H1 (cell line): ENCODE measurements at regions not wholly inside any gene's neighbourhood (a gene's known extent, or its start where the extent isn't known, plus 50 kb on each side); places are given as distances from the start of the nearest gene placed in this dataset.

Experiments
- CTCF ChIA-PET: fragments of 300-600 bp; sonication (Branson Sonifier 250); formaldehyde crosslinking; loops from one replicate; lab custom pipeline; 2021; ENCODE audit not compliant: partially characterized antibody; lab: Charles Lee
- POLR2A ChIA-PET: fragments of 300-600 bp; sonication (Branson Sonifier 250); formaldehyde crosslinking; loops from one replicate; lab custom pipeline; 2021; ENCODE audit warnings: inconsistent platforms; ENCODE audit not compliant: partially characterized antibody; lab: Charles Lee
- DNase-seq, 2 experiments: peaks; one replicate each; pipeline versions ENCODE4 v3.0.0 to v3.0.0-alpha.2; 2010 to 2022; ENCODE audit warnings: low spot score in 2 of 2, low read depth in 1 of 2, mixed read lengths in 1 of 2
- FAIRE-seq: peaks from 2 replicates; lab custom pipeline; 2011; peaks lifted over from hg19 to GRCh38; lab: Jason Lieb, UNC
- H2AFZ ChIP-seq: 2 replicates; pipeline ENCODE4 v1.8.1; 2012; ENCODE audit warnings: low read length, inconsistent platforms
- H2AK5ac ChIP-seq: 2 replicates; pipeline ENCODE4 v1.6.1; 2013; ENCODE audit warnings: low read depth, low read length
- H2BK120ac ChIP-seq: replicated peaks from 2 replicates; pipeline ENCODE3; 2013; ENCODE audit warnings: low read depth, low read length, inconsistent platforms
- H2BK12ac ChIP-seq: 2 replicates; pipeline ENCODE4 v1.6.1; 2013; ENCODE audit warnings: low read depth, low read length
- H2BK15ac ChIP-seq: 2 replicates; pipeline ENCODE4 v1.6.1; 2013; ENCODE audit warnings: low read length
- H2BK20ac ChIP-seq: 2 replicates; pipeline ENCODE4 v1.6.1; 2013; ENCODE audit warnings: low read length
- H2BK5ac ChIP-seq: 2 replicates; pipeline ENCODE4 v1.6.1; 2013; ENCODE audit warnings: low read depth, low read length
- H3K14ac ChIP-seq: 2 replicates; pipeline ENCODE4 v1.6.1; 2013; ENCODE audit warnings: inconsistent platforms; ENCODE audit not compliant: insufficient read length
- H3K18ac ChIP-seq: 2 replicates; pipeline ENCODE4 v1.6.1; 2013; ENCODE audit warnings: low read length; ENCODE audit errors: extremely low read depth
- H3K23ac ChIP-seq: 2 replicates; pipeline ENCODE4 v1.6.1; 2013; ENCODE audit warnings: inconsistent platforms; ENCODE audit not compliant: insufficient read length
- H3K23me2 ChIP-seq: 2 replicates; pipeline ENCODE4 v1.6.1; 2013; ENCODE audit warnings: low read depth, low read length
- H3K27ac ChIP-seq: 2 replicates; pipeline ENCODE4 v1.6.1; 2011; ENCODE audit warnings: low read depth, low read length, inconsistent platforms
- H3K27me3 ChIP-seq, 4 experiments: replicated peaks in 1 of 4; 1 replicate in 1 of 4; 2 replicates in 3 of 4; pipeline versions ENCODE4 v1.6.1 to v1.8.1; 2011 to 2013; ENCODE audit warnings: low read length in 3 of 4, mild to moderate bottlenecking in 3 of 4, inconsistent platforms in 2 of 4, mixed read lengths in 2 of 4, moderate library complexity in 1 of 4; ENCODE audit not compliant: control insufficient read depth in 3 of 4, insufficient read depth in 3 of 4; ENCODE audit errors: extremely low read depth in 1 of 4
- H3K36me3 ChIP-seq, 4 experiments: 2 replicates each; pipeline versions ENCODE4 v1.6.1 to v1.8.1; 2011 to 2013; ENCODE audit warnings: mild to moderate bottlenecking in 4 of 4, low read length in 3 of 4, moderate library complexity in 2 of 4, control low read depth in 1 of 4, inconsistent platforms in 1 of 4; ENCODE audit not compliant: insufficient read depth in 4 of 4, control insufficient read depth in 2 of 4
- H3K4ac ChIP-seq: replicated peaks from 2 replicates; pipeline ENCODE3; 2013; ENCODE audit warnings: low read length, low read depth, mixed read lengths, inconsistent platforms; ENCODE audit not compliant: insufficient read length
- H3K4me1 ChIP-seq, 4 experiments: replicated peaks in 1 of 4; 1 replicate in 1 of 4; 2 replicates in 3 of 4; pipeline versions ENCODE4 v1.6.1 to v1.8.1; 2011 to 2013; ENCODE audit warnings: low read length in 3 of 4, inconsistent platforms in 2 of 4, mixed read lengths in 1 of 4; ENCODE audit not compliant: insufficient read depth in 4 of 4, control insufficient read depth in 3 of 4
- H3K4me2 ChIP-seq, 2 experiments: 2 replicates each; pipeline versions ENCODE4 v1.6.1 to v1.8.1; 2011 to 2013; ENCODE audit warnings: low read depth in 2 of 2, low read length in 2 of 2, control low read depth in 1 of 2, inconsistent platforms in 1 of 2, mild to moderate bottlenecking in 1 of 2; ENCODE audit not compliant: insufficient read depth in 1 of 2
- H3K4me3 ChIP-seq, 4 experiments: fragments of 200-600, 300-600 bp in 1 of 4; sonication (generic), shearing (Covaris generic), sonication (Bioruptor Twin) in 1 of 4; 2 replicates each; pipeline versions ENCODE4 v1.5.1 to v1.8.1; 2011 to 2016; ENCODE audit warnings: low read length in 4 of 4, low read depth in 3 of 4, control low read depth in 2 of 4, inconsistent platforms in 2 of 4, mild to moderate bottlenecking in 2 of 4, mixed read lengths in 1 of 4, moderate library complexity in 1 of 4; ENCODE audit not compliant: insufficient read depth in 2 of 4; ENCODE audit errors: extremely low read depth in 1 of 4
- H3K56ac ChIP-seq: replicated peaks from 2 replicates; pipeline ENCODE3; 2013; ENCODE audit warnings: low read depth, mild to moderate bottlenecking, mixed read lengths, low read length, inconsistent platforms; ENCODE audit not compliant: insufficient read length
- H3K79me1 ChIP-seq: 2 replicates; pipeline ENCODE4 v1.6.1; 2013; ENCODE audit warnings: low read depth, low read length, control low read depth
- H3K79me2 ChIP-seq, 2 experiments: 2 replicates each; pipeline versions ENCODE4 v1.6.1 to v1.8.1; 2012 to 2013; ENCODE audit warnings: low read length in 2 of 2, mild to moderate bottlenecking in 2 of 2, inconsistent platforms in 1 of 2; ENCODE audit not compliant: insufficient read depth in 2 of 2, control insufficient read depth in 1 of 2
- H3K9ac ChIP-seq, 4 experiments: replicated peaks in 1 of 4; 1 replicate in 1 of 4; 2 replicates in 3 of 4; pipeline versions ENCODE4 v1.6.1 to v1.8.1; 2011 to 2013; ENCODE audit warnings: low read depth in 3 of 4, low read length in 3 of 4, control low read depth in 2 of 4, mild to moderate bottlenecking in 2 of 4, moderate library complexity in 2 of 4, inconsistent platforms in 1 of 4; ENCODE audit errors: extremely low read depth in 1 of 4
- H3K9me3 ChIP-seq, 2 experiments: 2 replicates each; pipeline versions ENCODE4 v1.6.1 to v1.8.1; 2012 to 2013; ENCODE audit warnings: mild to moderate bottlenecking in 2 of 2, moderate library complexity in 2 of 2, control low read depth in 1 of 2, inconsistent platforms in 1 of 2, low read depth in 1 of 2, low read length in 1 of 2, mixed read lengths in 1 of 2; ENCODE audit not compliant: insufficient read depth in 2 of 2
- H4K20me1 ChIP-seq, 2 experiments: replicated peaks in 1 of 2; 2 replicates each; pipeline versions ENCODE3 to v1.8.1; 2011 to 2013; ENCODE audit warnings: inconsistent platforms in 2 of 2, low read length in 2 of 2, mild to moderate bottlenecking in 1 of 2; ENCODE audit not compliant: insufficient read depth in 2 of 2, control insufficient read depth in 1 of 2
- H4K5ac ChIP-seq: 2 replicates; pipeline ENCODE4 v1.6.1; 2013; ENCODE audit warnings: low read length, low read depth, mixed read lengths, inconsistent platforms; ENCODE audit not compliant: insufficient read length
- H4K8ac ChIP-seq: 2 replicates; pipeline ENCODE4 v1.8.0; 2013; ENCODE audit warnings: mild to moderate bottlenecking, moderate library complexity, low read length, inconsistent platforms; ENCODE audit not compliant: insufficient read depth; ENCODE audit errors: extremely low read depth
- H4K91ac ChIP-seq: replicated peaks from 2 replicates; pipeline ENCODE3; 2013; ENCODE audit warnings: low read length, mixed read lengths, inconsistent platforms; ENCODE audit not compliant: insufficient read length
- CREB1 ChIP-seq: IDR thresholded peaks from 2 replicates; pipeline ENCODE4 v1.6.1; 2012; ENCODE audit warnings: inconsistent platforms
- POLR2AphosphoS5 ChIP-seq: IDR thresholded peaks from 2 replicates; pipeline ENCODE4 v1.6.1; 2011; ENCODE audit warnings: low read depth, low read length
- RBBP5 ChIP-seq: IDR thresholded peaks from 2 replicates; pipeline ENCODE4 v1.7.1; 2012; ENCODE audit warnings: low read depth, mild to moderate bottlenecking, inconsistent platforms, low read length, moderate library complexity, borderline replicate concordance
- RNF2 ChIP-seq: fragments of 200-900, 300-1000 bp; sonication (generic); IDR thresholded peaks from 2 replicates; pipeline ENCODE4 v1.7.1; 2016; ENCODE audit warnings: borderline replicate concordance, low read depth, mild to moderate bottlenecking, antibody characterized with exemption, low read length; ENCODE audit not compliant: poor library complexity, severe bottlenecking; ENCODE audit errors: missing control alignments
- SIX5 ChIP-seq: IDR thresholded peaks from 2 replicates; pipeline ENCODE4 v1.6.1; 2011; ENCODE audit warnings: mild to moderate bottlenecking, low read depth, low read length
- TAF1 ChIP-seq: IDR thresholded peaks from 2 replicates; pipeline ENCODE4 v1.6.1; 2011; ENCODE audit warnings: mild to moderate bottlenecking, low read depth, low read length
- TCF12 ChIP-seq: IDR thresholded peaks from 2 replicates; pipeline ENCODE4 v1.6.1; 2011; ENCODE audit warnings: low read depth, mild to moderate bottlenecking, low read length
- WGBS, 2 experiments: shearing (Covaris generic) in 1 of 2; methylation state at CpG; one replicate each; pipeline versions ENCODE4 v1.1.6 to v1.1.7; 2013 to 2015; ENCODE audit warnings: low lambda C conversion rate in 2 of 2, mixed read lengths in 2 of 2, inconsistent platforms in 1 of 2, low coverage in 1 of 2, missing lambda C conversion rate in 1 of 2; ENCODE audit not compliant: insufficient replicate concordance in 2 of 2, insufficient coverage in 1 of 2, insufficient read length in 1 of 2; ENCODE audit errors: extremely low coverage in 1 of 2, missing lambda C conversion rate in 1 of 2; 5-methylcytosine and 5-hydroxymethylcytosine counted together

- H3K9ac ChIP-seq = no peak overlapping the region
- H3K14ac ChIP-seq = no peak overlapping the region
- H3K36me3 ChIP-seq = no peaks in the 10 kb centered on the region
- H2AK5ac ChIP-seq = no peak overlapping the region
- H4K91ac ChIP-seq = no peak overlapping the region
- no peak overlapping the region for H2BK5ac ChIP-seq
- H2AFZ ChIP-seq = no peak overlapping the region
- no peak overlapping the region for H3K27ac ChIP-seq
- H3K9me3 ChIP-seq = no peaks in the 10 kb centered on the region
- ChIA-PET CTCF (interaction anchor here (0.8 to 1.0 kb wide), 2 partner anchors 20 to 106 kb away, joined by 3 read pairs; no protein-coding TSS in a partner anchor), POLR2A (no interaction called here)
- no peaks in the 10 kb centered on the region for H4K20me1 ChIP-seq
- H3K18ac ChIP-seq = no peak overlapping the region
- H2BK20ac ChIP-seq = no peak overlapping the region
- no peak overlapping the region for H3K56ac ChIP-seq
- 96% methylated on average over 4 of the region's 4 CpGs; no CpG with 5 or more reads in 1 of the 2 experiments for WGBS, 2 experiments
- no peaks in the 10 kb centered on the region for H3K27me3 ChIP-seq
- H2BK15ac ChIP-seq = no peak overlapping the region
- no peak overlapping the region; the same call in 1 of the 2 replicates for H4K8ac ChIP-seq
- H3K23me2 ChIP-seq = no peaks in the 10 kb centered on the region; the same call in 1 of the 2 replicates
- no peak overlapping the region for H4K5ac ChIP-seq
- H3K23ac ChIP-seq = no peak overlapping the region
- no peak for DNase-seq
- no peak overlapping the region for H3K4me3 ChIP-seq
- H3K79me2 ChIP-seq = no peaks in the 10 kb centered on the region
- H3K4ac ChIP-seq = no peak overlapping the region
- no peak for FAIRE-seq
- H3K4me2 ChIP-seq = no peak overlapping the region
- TF ChIP-seq RNF2 (no peak), POLR2AphosphoS5 (no peak), RBBP5 (no peak), CREB1 (no peak), SIX5 (no peak), TCF12 (no peak), TAF1 (no peak)
- no peaks in the 10 kb centered on the region for H3K79me1 ChIP-seq
- no peak overlapping the region for H2BK12ac ChIP-seq
- no peaks in the 10 kb centered on the region for H3K4me1 ChIP-seq
- no peak overlapping the region for H2BK120ac ChIP-seq
These were observed 415.9 kb downstream of the EFNA5 start for GRCh38 chr5:107254902-107255234.
